Epidermal melanocyte (primary cell): ENCODE measurements at regions not wholly inside any gene's neighbourhood (a gene's known extent, or its start where the extent isn't known, plus 50 kb on each side); places are given as distances from the start of the nearest gene placed in this dataset.
"Not testable (repeated sequence)": the region's sequence is repeated elsewhere in the genome, so short reads cannot be mapped to it uniquely, and the experiment has no call there.

Experiments used
- DNase-seq: peaks from one replicate; pipeline ENCODE4 v3.0.0; 2011; ENCODE audit warnings: low spot score; ENCODE audit not compliant: insufficient read length

DNA sequence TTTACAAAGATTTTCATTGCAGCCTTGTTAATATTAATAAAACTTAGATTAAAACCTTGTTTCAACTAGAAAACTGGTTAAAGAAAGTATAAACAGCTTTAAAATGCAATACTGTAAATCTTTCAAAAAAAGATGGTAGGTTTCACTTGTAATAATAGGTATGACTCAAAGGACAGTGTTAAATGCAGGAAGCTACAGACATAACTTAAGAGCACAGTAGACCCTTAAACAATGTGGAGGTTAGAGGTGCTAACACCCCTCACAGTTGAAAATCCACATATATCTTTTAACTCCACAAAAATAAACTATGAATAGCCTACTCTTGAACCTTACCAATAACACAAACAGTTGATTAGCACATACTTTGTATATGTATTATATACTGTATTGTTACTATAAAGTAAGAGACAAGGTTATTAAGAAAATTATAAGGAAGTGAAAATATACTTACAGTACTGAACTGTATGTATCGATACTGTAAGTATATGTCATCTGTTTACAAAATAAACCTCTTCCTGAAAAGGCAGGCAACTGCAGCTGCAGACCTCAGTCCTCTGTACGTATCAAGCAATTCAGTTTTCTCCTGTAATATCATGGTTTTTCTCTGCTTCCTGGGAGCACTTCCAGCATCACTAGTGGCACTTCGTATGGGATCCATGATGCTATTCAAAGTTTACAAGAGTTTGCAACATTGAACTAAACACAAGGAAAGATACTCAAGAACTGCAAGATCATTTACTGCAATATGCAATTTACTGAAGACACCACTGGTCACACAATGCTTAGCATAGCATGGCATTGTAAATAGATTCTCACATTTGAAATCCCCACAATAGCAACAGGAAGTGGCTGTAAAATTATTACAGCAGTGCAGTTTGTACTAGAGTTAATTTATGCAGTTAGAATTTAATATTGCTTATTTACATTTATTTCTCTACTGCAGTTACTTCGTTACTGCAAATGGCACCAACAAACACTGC, 610.5 kb upstream of the LRRTM4 start:
- no peak for DNase-seq

DNA sequence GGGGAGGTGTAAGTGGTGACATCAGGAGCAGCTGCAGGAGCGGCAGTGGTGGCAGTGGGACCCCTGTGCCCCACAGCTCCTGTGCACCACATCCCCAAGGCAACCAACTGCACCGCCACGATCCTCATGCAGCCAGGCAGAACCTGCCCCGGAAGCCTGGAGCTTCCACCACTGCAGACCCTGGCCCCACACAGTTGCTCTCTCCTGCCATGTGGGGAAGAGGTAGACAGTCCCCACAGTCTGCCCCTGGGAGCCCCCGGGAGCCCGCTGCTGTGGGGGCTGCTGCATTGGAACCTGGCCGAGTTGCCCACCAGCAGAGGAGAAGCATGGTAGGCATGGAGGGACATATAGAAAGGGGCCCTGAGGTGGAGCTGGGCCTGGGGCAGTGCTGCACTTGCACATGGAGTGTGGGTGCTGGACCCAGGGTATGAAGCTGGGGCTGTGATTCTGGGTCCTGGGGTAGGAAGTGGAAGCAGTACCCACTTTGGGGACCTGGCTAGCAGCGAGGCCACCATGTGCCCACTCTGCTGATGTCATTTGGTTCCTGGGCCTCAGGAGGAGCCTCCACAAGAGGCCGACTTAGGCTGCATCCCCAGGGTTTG, 623.3 kb upstream of the LRRTM4 start:
- DNase-seq, result no peak

DNA sequence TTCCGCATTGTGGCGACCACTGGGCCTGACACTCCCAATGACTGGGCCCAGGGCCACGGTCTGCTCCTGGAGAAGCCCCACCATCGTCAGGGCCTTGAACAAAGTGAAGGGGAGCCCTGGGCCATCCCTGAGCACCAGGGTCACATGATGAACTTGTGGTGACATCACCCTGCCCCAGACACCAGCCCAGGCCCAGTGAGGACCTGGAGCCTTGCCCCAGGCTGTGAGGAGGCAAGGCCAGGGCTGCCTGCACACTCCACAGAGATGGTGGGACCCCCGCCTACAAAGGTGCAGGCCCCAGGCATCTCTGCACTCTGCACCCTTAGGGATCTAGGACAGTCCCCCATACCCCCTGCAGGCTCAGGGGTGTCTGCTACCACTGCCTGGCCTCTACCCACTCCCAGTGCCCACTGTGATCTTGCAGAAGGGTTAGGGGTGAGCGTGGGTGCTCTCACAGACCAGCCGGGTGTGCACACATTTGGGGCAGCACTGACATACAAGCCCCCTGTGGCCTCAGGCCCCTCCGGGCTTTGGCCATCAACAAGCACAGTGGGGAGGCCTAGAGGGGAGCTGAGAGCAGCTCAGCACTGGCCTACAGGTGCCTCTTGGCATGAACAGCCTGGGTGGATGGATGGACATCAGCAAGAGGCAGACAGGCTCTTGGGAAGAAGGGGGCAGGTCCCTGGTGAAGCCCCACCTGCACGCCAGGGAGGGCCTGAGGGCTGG, 624.0 kb upstream of the LRRTM4 start:
- no peak for DNase-seq

GRCh38 chr2:78147466-78147865, 625.3 kb upstream of the LRRTM4 start:
- no peak for DNase-seq

DNA sequence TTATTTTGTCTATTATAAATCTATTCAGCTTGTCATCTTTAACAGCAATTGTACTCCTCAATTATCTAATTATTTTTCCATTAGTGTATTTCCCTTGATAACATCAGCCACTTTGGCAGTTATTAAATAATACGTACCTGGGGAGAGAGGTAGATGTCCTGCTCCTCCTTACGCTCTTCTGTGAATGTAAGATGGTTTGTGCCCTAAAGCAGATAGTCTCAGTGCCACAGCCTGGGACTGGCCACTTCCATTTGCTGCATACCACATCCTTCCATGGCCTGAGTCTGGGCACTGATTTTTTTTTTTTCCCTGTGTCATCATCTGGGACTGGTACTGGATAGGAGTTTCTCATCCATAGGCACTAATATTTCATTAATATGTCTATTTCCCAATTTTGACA, 632.4 kb upstream of the LRRTM4 start:
- DNase-seq, result no peak

- DNase-seq, result no peak
These were observed 640.0 kb upstream of the LRRTM4 start for GRCh38 chr2:78162202-78162601.

DNA sequence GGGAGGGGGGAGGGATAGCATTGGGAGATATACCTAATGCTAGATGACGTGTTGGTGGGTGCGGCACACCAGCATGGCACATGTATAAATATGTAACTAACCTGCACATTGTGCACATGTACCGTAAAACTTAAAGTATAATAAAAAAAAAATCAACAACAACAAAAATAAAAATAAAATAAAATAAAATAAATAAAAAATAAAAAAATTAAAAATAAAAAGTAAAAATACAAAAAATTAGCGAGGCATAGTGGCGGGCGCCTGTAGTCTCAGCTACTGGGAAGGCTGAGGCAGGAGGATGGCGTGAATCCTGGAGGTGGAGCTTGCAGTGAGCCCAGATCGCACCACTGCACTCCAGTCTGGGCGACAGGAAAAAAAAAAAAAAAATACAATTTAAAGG, 650.0 kb upstream of the LRRTM4 start:
- not testable (repeated sequence) for DNase-seq

DNA sequence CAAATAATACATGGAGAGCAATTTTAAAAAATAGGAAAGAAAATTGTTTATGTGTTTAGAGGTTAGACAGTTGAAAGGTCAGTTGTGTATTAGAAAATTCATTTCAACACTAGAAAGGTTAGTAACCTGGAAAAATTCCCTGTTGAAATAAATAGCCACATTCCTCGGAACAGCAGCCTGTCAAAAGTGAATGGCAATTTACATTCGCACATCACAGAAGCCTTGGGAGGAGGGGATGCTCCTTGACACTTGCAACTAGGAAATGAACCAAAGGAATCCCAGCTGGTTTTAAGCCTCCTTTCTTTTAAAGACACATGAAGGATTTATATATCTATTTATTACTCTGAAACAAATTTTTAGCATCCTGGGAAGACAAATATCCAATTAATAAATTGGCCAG, 653.5 kb upstream of the LRRTM4 start:
- no peak for DNase-seq

GRCh38 chr2:78201064-78201575, 678.9 kb upstream of the LRRTM4 start:
- no peak for DNase-seq

DNA sequence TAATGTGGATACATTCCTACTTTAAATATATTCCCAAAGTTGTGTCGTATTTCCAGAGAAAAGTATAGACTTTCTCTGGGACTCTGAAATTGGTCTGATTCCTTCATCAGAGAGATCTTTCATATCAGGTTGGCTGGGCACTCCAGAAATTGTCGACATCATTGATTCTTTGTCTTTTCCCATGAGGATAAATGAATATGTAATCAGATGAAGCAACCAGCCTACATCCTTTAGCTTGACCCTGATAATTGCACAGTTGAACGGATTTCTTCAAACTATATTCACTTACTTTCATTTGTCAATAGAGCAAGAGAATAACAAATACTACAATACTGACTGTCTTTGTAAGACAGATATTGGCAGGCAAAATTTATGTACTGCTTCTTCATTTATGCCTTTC, 680.2 kb upstream of the LRRTM4 start:
- no peak for DNase-seq

- DNase-seq, result no peak
These were observed 681.0 kb upstream of the LRRTM4 start for GRCh38 chr2:78202986-78203670.

- DNase-seq, result no peak
These were observed 695.9 kb upstream of the LRRTM4 start for GRCh38 chr2:78218066-78218465.

- DNase-seq, result no peak
These were observed 715.5 kb upstream of the LRRTM4 start for GRCh38 chr2:78237704-78238103.

DNA sequence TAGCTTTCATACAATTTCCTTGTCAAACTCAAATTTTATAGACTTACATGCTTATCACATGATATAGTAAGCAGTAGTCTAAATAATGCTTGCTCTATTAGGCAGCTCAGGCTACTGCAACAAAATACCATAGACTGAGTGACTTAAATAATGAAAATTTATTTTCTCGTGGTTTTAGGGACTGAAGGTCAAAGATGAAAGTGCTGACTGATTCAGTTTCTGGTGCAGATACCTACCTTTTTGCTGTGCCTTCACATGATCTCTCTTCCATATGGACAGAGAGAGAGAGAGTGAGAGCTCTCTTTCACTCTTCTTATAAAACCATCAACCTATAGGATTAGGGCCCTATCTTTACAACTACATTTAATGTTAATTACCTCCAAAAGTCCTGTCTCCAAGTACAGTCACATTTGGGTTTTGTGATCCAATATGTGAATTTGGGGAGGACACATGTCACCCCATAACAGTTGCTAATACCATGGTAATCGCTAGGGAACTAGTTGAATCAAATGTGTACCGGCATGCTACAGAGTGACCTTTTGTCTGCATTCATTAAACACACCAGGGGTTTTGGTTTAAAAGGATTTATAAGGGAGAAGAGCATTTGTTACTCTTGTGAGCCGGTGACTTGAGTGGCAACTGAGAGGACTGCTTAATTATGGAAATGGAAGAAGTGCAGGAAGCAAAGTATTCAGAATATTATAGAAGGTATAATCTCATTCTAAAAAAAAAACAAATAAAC, 723.4 kb upstream of the LRRTM4 start:
- DNase-seq, result no peak

- DNase-seq, result no peak
These were observed 729.5 kb upstream of the LRRTM4 start for GRCh38 chr2:78251708-78252107.

DNA sequence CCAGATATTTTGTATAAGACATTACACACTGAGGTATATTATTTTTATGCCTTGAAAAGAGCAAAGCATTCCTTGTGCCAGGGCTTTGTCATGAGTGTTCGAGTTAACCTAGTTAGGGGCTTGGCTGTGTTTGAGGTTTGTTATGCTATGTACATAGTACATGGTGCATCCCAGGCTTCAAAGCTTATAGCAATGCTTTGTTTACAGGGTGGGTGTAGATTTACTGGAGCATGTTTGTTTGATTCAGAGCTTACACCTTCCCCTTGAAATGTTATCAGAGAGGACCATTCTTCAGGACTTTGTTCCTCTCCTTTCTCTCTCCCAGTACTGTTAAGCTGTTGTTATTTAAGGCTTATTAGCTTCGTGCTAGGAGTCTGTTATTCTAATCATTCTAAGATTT, 738.7 kb upstream of the LRRTM4 start:
- no peak for DNase-seq

DNA sequence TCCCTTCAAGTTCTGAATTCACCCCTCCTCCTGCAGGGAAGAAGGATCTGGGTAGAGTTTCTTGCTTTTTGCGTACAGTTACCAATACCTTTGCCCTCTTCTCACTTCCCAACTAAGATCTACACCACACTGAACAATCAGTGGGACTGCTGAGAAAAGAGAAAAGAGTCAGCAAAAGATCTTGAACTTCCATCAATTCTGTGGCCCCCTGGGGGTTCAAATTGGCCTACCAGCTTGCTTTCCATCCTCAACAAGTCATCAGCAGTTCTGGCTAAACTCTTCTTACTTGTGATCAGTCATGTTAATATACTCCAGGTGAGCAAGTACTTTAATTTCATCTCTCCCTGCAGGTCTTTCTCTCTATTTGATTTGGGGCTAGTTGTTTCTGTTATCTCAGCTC, 739.3 kb upstream of the LRRTM4 start:
- DNase-seq, result no peak

DNA sequence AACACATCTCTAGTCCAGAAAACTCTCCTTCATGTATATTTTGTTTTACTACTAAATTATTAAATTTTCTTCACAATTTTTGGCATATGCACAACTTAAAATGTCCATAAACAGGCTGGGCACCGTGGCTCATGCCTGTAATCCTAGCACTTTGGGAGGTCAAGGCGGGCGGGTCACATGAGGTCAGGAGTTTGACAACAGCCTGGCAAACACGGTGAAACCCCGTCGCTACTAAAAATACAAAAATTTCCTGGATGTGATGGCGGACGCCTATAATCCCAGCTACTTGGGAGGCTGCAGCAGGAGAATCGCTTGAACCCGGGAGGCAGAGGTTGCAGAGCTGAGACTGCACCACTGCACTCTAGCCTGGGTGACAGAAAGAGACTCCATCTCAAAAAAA, 739.9 kb upstream of the LRRTM4 start:
- DNase-seq, result not testable (repeated sequence)

GRCh38 chr2:78262713-78263375, 740.7 kb upstream of the LRRTM4 start:
- no peak for DNase-seq

DNA sequence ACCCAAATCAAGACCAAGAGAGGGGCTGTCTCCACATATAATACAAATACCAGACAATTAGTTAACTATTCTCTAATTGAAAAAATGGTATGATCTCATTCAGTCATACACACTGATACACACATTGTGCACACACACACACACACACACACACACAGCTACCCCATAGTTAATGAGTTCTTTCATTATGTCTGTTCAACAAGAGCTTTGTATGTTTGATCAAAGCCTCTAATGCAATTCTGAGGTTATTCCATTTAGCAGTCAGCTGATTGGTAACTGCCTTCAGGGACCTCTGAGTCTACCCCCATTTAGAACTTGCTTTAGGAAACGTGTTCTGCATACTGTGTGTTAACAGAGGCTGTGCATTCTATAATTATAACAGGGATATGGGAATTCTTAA, 741.4 kb upstream of the LRRTM4 start:
- peak; percentile 30 for DNase-seq
